Thyroid gland (tissue), 4 donors: ENCODE measurements at regions not wholly inside any gene's neighbourhood (a gene's known extent, or its start where the extent isn't known, plus 50 kb on each side); places are given as distances from the start of the nearest gene placed in this dataset.

Experiments used
- POLR2A ChIP-seq, 2 donors: fragments of 450-650 bp; IDR thresholded peaks; one replicate each; pipeline ENCODE4 v1.6.1; 2017; ENCODE audit warnings: antibody characterized with exemption in 2 of 2, mild to moderate bottlenecking in 2 of 2, moderate library complexity in 1 of 2
- TF ChIP-seq, protein P1 (sequence below), 6 experiments: fragments of 200-600 bp in 3 of 6; fragments of 450-650 bp in 3 of 6; sonication (generic) in 3 of 6; IDR thresholded peaks; one replicate each; pipeline ENCODE4 v1.5.1; 2016 to 2019; ENCODE audit warnings: antibody characterized with exemption in 6 of 6, mild to moderate bottlenecking in 2 of 6, inconsistent platforms in 1 of 6, moderate library complexity in 1 of 6

DNA sequence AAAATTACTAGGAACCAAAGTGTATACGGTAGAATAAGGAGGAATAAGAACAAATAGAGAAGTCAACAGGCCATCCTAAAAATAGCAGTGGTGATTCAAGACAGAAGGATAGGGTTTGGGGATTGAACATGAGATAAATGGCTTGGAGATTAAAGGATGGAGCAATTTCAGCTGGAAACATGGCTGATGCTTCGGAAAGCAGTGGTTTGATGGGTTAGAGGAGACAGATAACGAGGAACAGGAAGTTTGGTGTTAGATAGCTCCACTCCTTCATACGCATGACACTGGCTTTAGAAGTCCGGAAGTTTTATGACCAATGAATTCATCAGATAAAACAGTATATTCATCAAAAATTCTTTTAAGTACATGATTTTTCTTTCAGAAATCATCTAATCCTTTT is 70.8 kb upstream of the GALNTL6 start:
- TF ChIP-seq, protein P1, sequence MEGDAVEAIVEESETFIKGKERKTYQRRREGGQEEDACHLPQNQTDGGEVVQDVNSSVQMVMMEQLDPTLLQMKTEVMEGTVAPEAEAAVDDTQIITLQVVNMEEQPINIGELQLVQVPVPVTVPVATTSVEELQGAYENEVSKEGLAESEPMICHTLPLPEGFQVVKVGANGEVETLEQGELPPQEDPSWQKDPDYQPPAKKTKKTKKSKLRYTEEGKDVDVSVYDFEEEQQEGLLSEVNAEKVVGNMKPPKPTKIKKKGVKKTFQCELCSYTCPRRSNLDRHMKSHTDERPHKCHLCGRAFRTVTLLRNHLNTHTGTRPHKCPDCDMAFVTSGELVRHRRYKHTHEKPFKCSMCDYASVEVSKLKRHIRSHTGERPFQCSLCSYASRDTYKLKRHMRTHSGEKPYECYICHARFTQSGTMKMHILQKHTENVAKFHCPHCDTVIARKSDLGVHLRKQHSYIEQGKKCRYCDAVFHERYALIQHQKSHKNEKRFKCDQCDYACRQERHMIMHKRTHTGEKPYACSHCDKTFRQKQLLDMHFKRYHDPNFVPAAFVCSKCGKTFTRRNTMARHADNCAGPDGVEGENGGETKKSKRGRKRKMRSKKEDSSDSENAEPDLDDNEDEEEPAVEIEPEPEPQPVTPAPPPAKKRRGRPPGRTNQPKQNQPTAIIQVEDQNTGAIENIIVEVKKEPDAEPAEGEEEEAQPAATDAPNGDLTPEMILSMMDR (IDR thresholded peaks at IDR 0.05) = no peak
- TF ChIP-seq POLR2A (IDR thresholded peaks at IDR 0.05) = no peak
